H1 (cell line): ENCODE measurements at regions not wholly inside any gene's neighbourhood (a gene's known extent, or its start where the extent isn't known, plus 50 kb on each side); places are given as distances from the start of the nearest gene placed in this dataset.

Source experiments
- NRF1 ChIP-seq: IDR thresholded peaks from 2 replicates; pipeline ENCODE4 v1.6.1; 2011; ENCODE audit warnings: mild to moderate bottlenecking, low read depth, low read length, improper control_type of control experiment
- RBBP5 ChIP-seq: IDR thresholded peaks from 2 replicates; pipeline ENCODE4 v1.7.1; 2012; ENCODE audit warnings: low read depth, mild to moderate bottlenecking, inconsistent platforms, low read length, moderate library complexity, borderline replicate concordance
- SP1 ChIP-seq: IDR thresholded peaks from 2 replicates; pipeline ENCODE4 v1.6.1; 2011; ENCODE audit warnings: low read depth, low read length
- YY1 ChIP-seq: IDR thresholded peaks from 2 replicates; pipeline ENCODE4 v1.6.1; 2011; ENCODE audit warnings: low read depth, mild to moderate bottlenecking, low read length

- TF ChIP-seq RBBP5 = no peak
- TF ChIP-seq SP1 = no peak
- no peak for TF ChIP-seq NRF1
- no peak for TF ChIP-seq YY1
These were observed 388.2 kb downstream of the YTHDC2 start (continued) for GRCh38 chr5:113901718-113902117.
